T-helper 2 cell (primary cell): ENCODE measurements at regions not wholly inside any gene's neighbourhood (a gene's known extent, or its start where the extent isn't known, plus 50 kb on each side); places are given as distances from the start of the nearest gene placed in this dataset.

Source experiments
- DNase-seq, 5 experiments: peaks; one replicate each; pipeline versions ENCODE4 v3.0.0 to v3.0.0-alpha.2; 2012 to 2022

GRCh38 chr3:13224967-13225366 is 151.7 kb upstream of the IQSEC1 start:
- no peak for DNase-seq

- no peak for DNase-seq
Measured at GRCh38 chr3:13223574-13224237, 150.5 kb upstream of the IQSEC1 start.

GRCh38 chr3:13222891-13223573 is 149.8 kb upstream of the IQSEC1 start:
- no peak for DNase-seq

- DNase-seq: no peak
Measured at GRCh38 chr3:13222131-13222530, 148.9 kb upstream of the IQSEC1 start.

GRCh38 chr3:13221491-13222061 is 148.3 kb upstream of the IQSEC1 start:
- no peak for DNase-seq

GRCh38 chr3:13220991-13221390 is 147.8 kb upstream of the IQSEC1 start:
- no peak for DNase-seq

- DNase-seq: no peak
Measured at GRCh38 chr3:13219902-13220296, 146.7 kb upstream of the IQSEC1 start.

- no peak for DNase-seq
Measured at GRCh38 chr3:13219077-13219901, 146.1 kb upstream of the IQSEC1 start.

GRCh38 chr3:13218541-13218908 is 145.3 kb upstream of the IQSEC1 start:
- no peak for DNase-seq

GRCh38 chr3:13217736-13218540 is 144.7 kb upstream of the IQSEC1 start:
- DNase-seq: no peak

GRCh38 chr3:13217253-13217652 is 144.0 kb upstream of the IQSEC1 start:
- DNase-seq: no peak

- DNase-seq: no peak
Measured at GRCh38 chr3:13215940-13216546, 142.8 kb upstream of the IQSEC1 start.

GRCh38 chr3:13214847-13215472 is 141.7 kb upstream of the IQSEC1 start:
- no peak for DNase-seq

GRCh38 chr3:13213911-13214846 is 140.9 kb upstream of the IQSEC1 start:
- no peak for DNase-seq

GRCh38 chr3:13213490-13213889 is 140.3 kb upstream of the IQSEC1 start:
- no peak for DNase-seq

- DNase-seq: no peak
Measured at GRCh38 chr3:13211605-13212210, 138.5 kb upstream of the IQSEC1 start.

GRCh38 chr3:13210221-13210975 is 137.2 kb upstream of the IQSEC1 start:
- DNase-seq: no peak

- no peak for DNase-seq
Measured at GRCh38 chr3:13209634-13209997, 136.4 kb upstream of the IQSEC1 start.
